ENCODE measurements at regions not wholly inside any gene's neighbourhood (a gene's known extent, or its start where the extent isn't known, plus 50 kb on each side); places are given as distances from the start of the nearest gene placed in this dataset.

- Histone ChIP-seq H3K4me3 (no peak overlapping the region), H3K9me3 (no peaks in the 10 kb centered on the region; the same call in 1 of the 2 replicates), H3K27me3 (no peaks in the 10 kb centered on the region), H3K36me3 (no peaks in the 10 kb centered on the region)
- DNase-seq, result no peak
These were observed 852.0 kb upstream of the CDH6 start for GRCh38 chr5:30341466-30341865.

- Histone ChIP-seq H3K27me3 (no peaks in the 10 kb centered on the region), H3K36me3 (no peaks in the 10 kb centered on the region), H3K9me3 (0 out of 2 replicates have a peak, but pooled peaks cover 2% of the 10 kb centered on the region), H3K4me3 (no peak overlapping the region)
- DNase-seq, result no peak
These were observed 856.4 kb upstream of the CDH6 start for GRCh38 chr5:30337084-30337573.

- Histone ChIP-seq H3K36me3 (no peaks in the 10 kb centered on the region), H3K4me3 (no peak overlapping the region), H3K9me3 (0 out of 2 replicates have a peak, but pooled peaks cover 2% of the 10 kb centered on the region), H3K27me3 (no peaks in the 10 kb centered on the region)
- DNase-seq, result no peak
These were observed 862.0 kb upstream of the CDH6 start for GRCh38 chr5:30331534-30331933.

- no peak for DNase-seq
- Histone ChIP-seq H3K9me3 (0 out of 2 replicates have a peak, but pooled peaks cover 2% of the 10 kb centered on the region), H3K36me3 (no peaks in the 10 kb centered on the region), H3K27me3 (no peaks in the 10 kb centered on the region), H3K4me3 (no peak overlapping the region)
These were observed 867.7 kb upstream of the CDH6 start for GRCh38 chr5:30325795-30326194.

- Histone ChIP-seq H3K36me3 (no peaks in the 10 kb centered on the region), H3K9me3 (0 out of 2 replicates have a peak, but pooled peaks cover 2% of the 10 kb centered on the region), H3K4me3 (no peak overlapping the region), H3K27me3 (no peaks in the 10 kb centered on the region)
- DNase-seq, result no peak
These were observed 869.4 kb upstream of the CDH6 start for GRCh38 chr5:30324083-30324482.

DNA sequence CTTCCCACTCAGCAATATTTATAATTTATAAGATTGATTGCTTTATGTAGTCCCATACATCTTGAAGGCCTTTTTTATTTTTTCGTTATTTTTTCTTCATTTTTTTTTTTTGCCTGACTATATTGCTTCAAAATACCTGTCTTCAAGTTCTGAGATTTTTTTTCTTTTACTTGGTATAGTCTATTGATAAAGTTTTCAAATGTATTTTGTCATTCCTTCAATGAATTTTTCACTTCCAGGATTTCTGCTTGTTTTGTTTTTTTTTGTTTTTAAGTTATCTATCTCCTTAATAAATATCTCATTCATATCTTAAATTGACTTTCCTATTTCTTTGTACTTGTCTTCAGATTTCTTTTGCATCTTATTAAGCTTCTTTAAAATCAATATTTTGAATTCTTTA is 905.6 kb upstream of the CDH6 start:
- Histone ChIP-seq H3K9me3 (peaks cover 26% of the 10 kb centered on the region), H3K4me3 (no peak overlapping the region), H3K36me3 (no peaks in the 10 kb centered on the region), H3K27me3 (no peaks in the 10 kb centered on the region)
- DNase-seq, result no peak

DNA sequence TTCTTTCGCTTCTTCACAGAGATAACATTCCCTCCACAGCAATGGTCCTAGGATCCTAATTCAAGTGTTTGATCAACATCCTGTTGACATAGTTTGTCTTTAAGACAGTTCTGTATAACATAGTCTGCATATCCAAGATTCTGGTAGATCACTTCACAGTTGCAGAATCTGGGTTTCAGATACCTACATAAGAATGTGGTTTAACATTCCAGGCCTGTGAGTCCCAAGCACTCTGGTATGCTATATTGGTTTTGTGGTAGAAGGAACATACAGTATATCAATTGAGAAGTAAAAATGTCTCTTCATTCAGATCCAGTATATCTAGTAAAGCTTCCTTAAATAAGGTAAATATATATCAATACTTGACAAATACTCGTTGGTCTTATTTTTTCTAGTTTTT is 914.2 kb upstream of the CDH6 start:
- peak; percentile 21 for DNase-seq

GRCh38 chr5:30267026-30267425 is 926.5 kb upstream of the CDH6 start:
- no peaks in the 10 kb centered on the region for H3K27me3 ChIP-seq
- DNase-seq, result no peak
- no peaks in the 10 kb centered on the region for H3K36me3 ChIP-seq
- no peak overlapping the region for H3K4me3 ChIP-seq
- 0 out of 2 replicates have a peak, but pooled peaks cover 4% of the 10 kb centered on the region for H3K9me3 ChIP-seq

More for the DNA sequence above, 914.2 kb upstream of the CDH6 start:
- Histone ChIP-seq H3K9me3 (peaks cover 11% of the 10 kb centered on the region), H3K4me3 (no peak overlapping the region), H3K36me3 (no peaks in the 10 kb centered on the region; the same call in 1 of the 2 replicates), H3K27me3 (no peaks in the 10 kb centered on the region)

- DNase-seq, result no peak
- no peaks in the 10 kb centered on the region for H3K36me3 ChIP-seq
- H3K27me3 ChIP-seq, result no peaks in the 10 kb centered on the region
- H3K4me3 ChIP-seq, result no peak overlapping the region
- 0 out of 2 replicates have a peak, but pooled peaks cover 2% of the 10 kb centered on the region for H3K9me3 ChIP-seq
These were observed 954.0 kb upstream of the CDH6 start for GRCh38 chr5:30239331-30240022.

DNA sequence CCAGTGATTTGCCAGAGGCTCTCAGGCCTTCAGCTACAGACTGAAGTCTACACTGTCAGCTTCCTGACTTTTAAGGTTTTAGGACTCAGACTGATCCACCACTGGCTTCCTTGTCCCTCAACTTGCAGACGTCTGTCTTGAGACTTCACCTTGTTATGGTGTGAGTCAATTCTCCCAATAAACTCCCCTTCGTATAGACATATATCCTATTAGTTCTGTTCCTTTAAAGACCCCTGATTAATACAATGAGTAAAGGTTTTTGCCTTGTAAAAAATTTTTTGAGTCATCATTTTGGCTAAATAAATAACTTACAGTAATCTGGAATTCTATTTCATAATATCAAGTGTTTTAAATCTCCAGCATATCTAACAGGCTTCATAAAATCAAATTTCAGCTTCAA is 956.3 kb upstream of the CDH6 start:
- 0 out of 2 replicates have a peak, but pooled peaks cover 2% of the 10 kb centered on the region for H3K9me3 ChIP-seq
- no peaks in the 10 kb centered on the region for H3K27me3 ChIP-seq
- H3K36me3 ChIP-seq, result no peaks in the 10 kb centered on the region
- DNase-seq, result no peak
- no peak overlapping the region for H3K4me3 ChIP-seq

DNA sequence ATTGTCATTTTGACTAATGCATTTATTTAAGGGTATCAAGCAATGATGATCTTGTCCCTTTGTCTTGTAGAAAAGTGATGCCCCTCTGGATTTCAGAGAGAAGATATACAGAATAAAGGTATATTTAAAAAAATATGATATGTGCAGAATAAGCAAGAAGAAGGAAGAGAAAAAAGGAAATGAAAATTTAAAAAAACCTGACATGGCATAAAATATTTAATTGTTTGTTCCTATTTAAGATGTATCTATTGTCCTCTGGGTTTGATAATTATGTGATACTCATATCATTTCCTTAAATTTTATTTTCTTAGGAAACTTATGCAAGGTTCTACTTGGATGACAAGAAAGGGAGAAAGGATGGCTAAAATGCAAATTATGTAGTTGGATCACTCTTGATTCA is 983.7 kb upstream of the CDH6 start:
- H3K36me3 ChIP-seq, result no peaks in the 10 kb centered on the region

DNA sequence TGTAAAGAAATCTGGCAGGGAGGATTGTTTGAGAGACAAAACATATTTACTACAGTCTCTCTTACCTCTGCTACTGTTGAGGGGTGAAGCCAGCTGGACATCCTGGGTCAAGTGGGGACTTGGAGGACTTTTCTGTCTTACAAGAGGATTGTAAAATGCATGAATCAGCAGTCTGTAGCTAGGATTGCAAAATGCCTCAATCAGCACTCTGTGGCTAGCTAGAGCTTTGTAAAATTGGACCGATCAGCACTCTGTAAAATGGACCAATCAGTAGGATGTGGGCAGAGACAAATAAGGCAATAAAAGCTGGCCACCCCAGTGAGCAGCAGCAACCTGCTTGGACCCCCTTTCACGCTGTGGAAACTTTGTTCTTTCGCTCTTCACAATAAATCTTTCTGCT is 995.8 kb upstream of the CDH6 start:
- Histone ChIP-seq H3K27me3 (no peaks in the 10 kb centered on the region), H3K4me3 (no peak overlapping the region), H3K36me3 (no peaks in the 10 kb centered on the region), H3K9me3 (peaks cover 8% of the 10 kb centered on the region)
- no peak for DNase-seq

More for the DNA sequence above, 983.7 kb upstream of the CDH6 start:
- H3K9me3 ChIP-seq, result peaks cover 8% of the 10 kb centered on the region
- no peaks in the 10 kb centered on the region for H3K27me3 ChIP-seq
- no peak overlapping the region for H3K4me3 ChIP-seq
- no peak for DNase-seq

DNA sequence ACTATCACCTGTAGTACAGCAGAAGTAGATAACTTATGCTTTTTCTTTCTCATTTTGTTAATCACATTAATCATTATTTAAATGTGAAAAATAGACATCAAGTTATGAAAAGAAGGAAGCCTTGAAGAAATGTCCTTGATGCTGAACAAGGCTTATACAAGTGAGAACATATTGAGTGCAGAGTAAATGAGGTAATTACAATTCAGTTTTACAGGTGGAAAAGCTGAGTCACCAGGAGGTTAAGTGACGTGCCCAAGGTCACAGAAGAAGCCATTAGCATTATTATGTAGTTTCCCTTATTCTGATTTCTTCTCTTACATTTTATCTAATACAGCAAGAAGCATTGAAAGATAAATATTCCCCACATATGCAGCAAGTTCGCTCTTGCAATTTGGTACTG is 998.5 kb upstream of the CDH6 start:
- Histone ChIP-seq H3K36me3 (no peaks in the 10 kb centered on the region), H3K9me3 (peaks cover 4% of the 10 kb centered on the region; the same call in 1 of the 2 replicates), H3K27me3 (no peaks in the 10 kb centered on the region; the same call in 1 of the 2 replicates), H3K4me3 (no peak overlapping the region)
- no peak for DNase-seq

DNA sequence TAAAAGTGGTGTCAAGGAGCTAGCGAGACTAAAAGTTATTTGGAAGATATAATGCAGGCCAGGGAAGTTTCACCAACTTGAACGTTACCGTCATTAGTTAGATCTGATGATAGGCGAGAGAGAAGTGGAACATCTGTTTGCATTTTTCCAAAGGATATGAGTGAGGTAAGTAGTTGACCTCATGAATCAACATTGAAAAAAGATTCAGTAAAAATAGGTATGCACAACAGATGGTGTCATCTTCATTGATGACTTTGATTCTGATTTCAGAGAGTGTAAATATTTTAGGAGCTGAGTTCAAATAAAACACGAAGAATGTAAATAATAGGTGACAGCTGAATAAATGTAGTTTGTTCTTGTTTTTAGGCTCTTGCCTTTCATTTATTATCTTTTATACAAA is 998.9 kb upstream of the CDH6 start:
- no peaks in the 10 kb centered on the region for H3K36me3 ChIP-seq
- H3K27me3 ChIP-seq, result no peaks in the 10 kb centered on the region; the same call in 1 of the 2 replicates
- no peak overlapping the region for H3K4me3 ChIP-seq

DNA sequence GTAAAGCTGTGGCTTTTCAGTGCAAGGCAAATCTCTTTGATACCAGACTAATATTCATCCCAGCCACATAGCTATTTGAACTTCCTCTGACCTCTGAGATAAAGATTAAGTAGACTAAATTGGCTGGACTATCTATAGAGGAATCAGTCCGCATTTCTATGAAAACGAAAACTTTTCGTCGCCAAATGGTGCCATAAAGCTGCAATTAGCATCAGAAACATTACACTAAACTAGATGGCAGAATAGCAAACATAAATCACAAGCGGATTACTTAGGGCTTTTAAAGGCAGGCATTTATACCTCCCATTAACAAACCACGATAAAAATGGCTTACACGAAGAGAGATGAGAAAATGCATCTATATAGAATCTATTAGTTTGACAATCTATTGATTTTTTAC is 1009.7 kb upstream of the CDH6 start:
- Histone ChIP-seq H3K27me3 (no peaks in the 10 kb centered on the region), H3K36me3 (no peaks in the 10 kb centered on the region), H3K9me3 (no peaks in the 10 kb centered on the region; the same call in 1 of the 2 replicates), H3K4me3 (no peak overlapping the region)
- DNase-seq, result no peak

More for the DNA sequence above, 998.9 kb upstream of the CDH6 start:
- H3K9me3 ChIP-seq, result peaks cover 4% of the 10 kb centered on the region; the same call in 1 of the 2 replicates
- DNase-seq, result no peak

- Histone ChIP-seq H3K36me3 (no peaks in the 10 kb centered on the region), H3K27me3 (no peaks in the 10 kb centered on the region), H3K9me3 (no peaks in the 10 kb centered on the region), H3K4me3 (no peak overlapping the region)
- DNase-seq, result peak; percentile 43
These were observed 1037.3 kb upstream of the CDH6 start for GRCh38 chr5:30156156-30156555.

GRCh38 chr5:30152431-30152830 is 1041.1 kb upstream of the CDH6 start:
- Histone ChIP-seq H3K4me3 (no peak overlapping the region), H3K27me3 (no peaks in the 10 kb centered on the region), H3K9me3 (no peaks in the 10 kb centered on the region), H3K36me3 (no peaks in the 10 kb centered on the region)
- DNase-seq, result no peak

- Histone ChIP-seq H3K4me3 (no peak overlapping the region), H3K36me3 (no peaks in the 10 kb centered on the region), H3K9me3 (no peaks in the 10 kb centered on the region), H3K27me3 (no peaks in the 10 kb centered on the region)
- no peak for DNase-seq
These were observed 1043.3 kb upstream of the CDH6 start for GRCh38 chr5:30150231-30150630.

Measured in MG63 (cell line).